Middle frontal gyrus (tissue), 1 donor: ENCODE measurements at regions not wholly inside any gene's neighbourhood (a gene's known extent, or its start where the extent isn't known, plus 50 kb on each side); places are given as distances from the start of the nearest gene placed in this dataset.
A peak's percentile ranks its signal among the peaks of the same experiment; 100 is the strongest.

Experiments
- DNase-seq: peaks from one replicate; pipeline ENCODE4 v3.0.0-alpha.2; 2015; ENCODE audit warnings: low spot score; ENCODE audit errors: extremely low spot score

- DNase-seq = no peak
Observed at GRCh38 chr7:54701982-54702381, 57.0 kb downstream of the SEC61G start.

GRCh38 chr7:54699715-54700114 lies 59.3 kb downstream of the SEC61G start:
- DNase-seq = no peak

- DNase-seq = no peak
Observed at GRCh38 chr7:54697659-54698186, 61.3 kb downstream of the SEC61G start.

GRCh38 chr7:54690892-54691291 lies 68.1 kb downstream of the SEC61G start:
- DNase-seq = no peak

GRCh38 chr7:54690050-54690443 lies 69.0 kb downstream of the SEC61G start:
- DNase-seq = no peak

- DNase-seq = no peak
Observed at GRCh38 chr7:54689394-54690049, 69.5 kb downstream of the SEC61G start.

- DNase-seq = no peak
Observed at GRCh38 chr7:54687462-54688212, 71.4 kb downstream of the SEC61G start.

GRCh38 chr7:54680377-54681005 lies 78.5 kb downstream of the SEC61G start:
- no peak for DNase-seq

- DNase-seq = no peak
Observed at GRCh38 chr7:54679490-54679817, 79.6 kb downstream of the SEC61G start.

- no peak for DNase-seq
Observed at GRCh38 chr7:54678763-54679489, 80.1 kb downstream of the SEC61G start.

- no peak for DNase-seq
Observed at GRCh38 chr7:54674891-54675290, 84.1 kb downstream of the SEC61G start.

- DNase-seq = no peak
Observed at GRCh38 chr7:54672519-54672918, 86.5 kb downstream of the SEC61G start.

GRCh38 chr7:54664235-54665228 lies 94.5 kb downstream of the SEC61G start:
- DNase-seq = peak; percentile 54

- no peak for DNase-seq
Observed at GRCh38 chr7:54663603-54664234, 95.3 kb downstream of the SEC61G start.

GRCh38 chr7:54663186-54663585 lies 95.8 kb downstream of the SEC61G start:
- DNase-seq = no peak

GRCh38 chr7:54662701-54663100 lies 96.3 kb downstream of the SEC61G start:
- DNase-seq = no peak

- no peak for DNase-seq
Observed at GRCh38 chr7:54653905-54654304, 105.1 kb downstream of the SEC61G start.

- DNase-seq = no peak
Observed at GRCh38 chr7:54643064-54643463, 100.9 kb downstream of the VSTM2A start.

GRCh38 chr7:54637712-54638396 lies 95.7 kb downstream of the VSTM2A start:
- no peak for DNase-seq
